T-helper 9 cell (primary cell): ENCODE measurements at regions not wholly inside any gene's neighbourhood (a gene's known extent, or its start where the extent isn't known, plus 50 kb on each side); places are given as distances from the start of the nearest gene placed in this dataset.

Source experiments
- DNase-seq: peaks from one replicate; pipeline ENCODE4 v3.0.0-alpha.2; 2020

DNA sequence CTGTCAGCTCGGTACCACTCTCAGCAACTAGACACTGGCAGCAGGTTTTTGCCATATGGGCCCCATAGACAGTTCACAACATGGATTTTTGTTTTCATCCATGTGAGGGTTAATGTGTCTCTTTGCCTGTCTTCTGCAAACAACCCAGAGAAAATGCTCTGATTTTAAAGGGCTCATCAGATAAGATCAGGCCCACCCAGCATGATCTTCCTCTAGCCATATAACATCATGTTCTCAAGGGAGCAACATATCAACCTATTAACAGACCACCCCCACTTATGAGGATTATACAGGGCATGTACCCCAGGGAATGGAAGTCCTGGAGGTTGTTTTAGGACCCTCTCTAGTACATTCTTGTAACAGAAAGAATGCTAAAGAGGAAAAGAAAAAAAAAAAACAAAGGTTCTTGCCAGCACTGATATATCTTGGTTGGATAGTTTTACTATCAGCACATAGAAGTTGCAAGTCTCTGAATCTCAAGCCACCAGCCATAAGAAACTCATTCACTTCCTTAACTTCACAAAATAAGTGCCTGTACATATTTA, 1015.1 kb downstream of the TLE4 start:
- no peak for DNase-seq

DNA sequence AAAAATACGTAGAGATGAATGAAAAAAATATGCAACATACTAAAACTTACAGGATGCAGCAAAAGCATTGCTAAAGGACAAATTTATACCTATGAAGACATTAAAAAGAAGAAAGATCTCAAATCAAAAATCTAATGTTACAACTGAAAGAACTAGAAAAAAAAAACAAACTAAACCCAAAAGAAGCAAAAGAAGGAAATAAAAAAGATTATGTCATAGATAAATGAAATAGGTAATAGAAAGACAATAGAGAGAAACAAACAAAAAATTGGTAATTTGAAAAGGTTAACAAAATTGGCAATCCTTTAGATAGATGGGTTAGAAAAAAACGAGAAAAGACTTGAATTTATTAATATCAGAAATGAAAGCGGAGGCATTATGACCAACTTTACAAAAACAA, 1000.2 kb downstream of the TLE4 start:
- no peak for DNase-seq

DNA sequence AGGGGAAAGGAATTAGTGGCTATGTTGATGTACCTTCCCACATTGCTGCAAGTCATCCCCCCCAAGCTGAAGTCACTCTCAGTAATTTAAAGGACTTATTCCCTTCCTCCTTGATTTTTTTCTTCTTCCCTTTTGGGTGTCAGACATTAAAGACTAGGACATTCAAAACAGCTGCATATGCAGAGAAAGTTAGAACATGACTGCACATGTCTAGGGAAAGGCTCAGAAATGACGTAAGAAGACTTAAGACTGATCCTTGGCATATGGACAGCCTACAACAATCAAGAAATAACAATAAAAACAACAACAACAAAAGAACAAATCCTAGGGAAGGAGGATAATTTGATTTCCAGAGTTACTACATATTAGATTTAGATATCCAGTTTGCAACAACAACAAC, 997.5 kb downstream of the TLE4 start:
- no peak for DNase-seq

DNA sequence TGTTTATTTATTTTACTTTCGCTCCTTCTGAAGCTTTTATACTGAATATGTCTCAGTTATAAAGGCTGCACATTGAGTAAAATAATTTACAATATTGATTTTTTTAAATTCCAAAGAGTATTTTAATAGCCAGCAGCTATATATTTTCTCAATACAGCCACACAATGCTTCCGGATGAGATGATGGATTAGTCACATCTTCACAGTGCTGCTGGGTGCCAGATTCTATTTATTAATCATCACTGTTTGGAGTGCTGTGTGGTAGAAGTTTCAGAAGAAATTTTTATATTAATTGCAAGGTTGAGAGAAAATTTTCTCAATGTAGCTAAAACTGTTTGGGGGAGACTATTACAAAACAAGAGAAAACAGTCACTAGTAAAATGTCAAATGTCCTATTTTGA, 989.8 kb downstream of the TLE4 start:
- DNase-seq, result no peak

DNA sequence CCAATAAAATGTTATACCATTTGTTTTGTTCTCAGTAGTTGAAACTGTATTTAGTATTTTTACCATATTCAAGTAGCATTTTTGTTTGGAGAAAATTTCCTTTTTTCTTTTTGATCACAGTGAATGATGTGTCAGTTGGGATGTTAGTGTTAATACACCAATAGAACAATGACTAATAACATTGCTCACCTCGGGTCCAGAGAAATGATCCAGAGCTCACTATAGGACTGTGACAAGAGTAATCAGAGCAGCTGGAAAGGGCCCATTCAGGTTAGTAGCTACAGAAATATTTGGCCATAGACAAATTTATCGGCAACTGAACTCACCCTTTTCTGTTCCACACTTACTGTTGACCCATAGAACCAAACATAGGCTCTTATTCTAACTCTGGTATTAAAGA, 989.2 kb downstream of the TLE4 start:
- DNase-seq, result no peak

DNA sequence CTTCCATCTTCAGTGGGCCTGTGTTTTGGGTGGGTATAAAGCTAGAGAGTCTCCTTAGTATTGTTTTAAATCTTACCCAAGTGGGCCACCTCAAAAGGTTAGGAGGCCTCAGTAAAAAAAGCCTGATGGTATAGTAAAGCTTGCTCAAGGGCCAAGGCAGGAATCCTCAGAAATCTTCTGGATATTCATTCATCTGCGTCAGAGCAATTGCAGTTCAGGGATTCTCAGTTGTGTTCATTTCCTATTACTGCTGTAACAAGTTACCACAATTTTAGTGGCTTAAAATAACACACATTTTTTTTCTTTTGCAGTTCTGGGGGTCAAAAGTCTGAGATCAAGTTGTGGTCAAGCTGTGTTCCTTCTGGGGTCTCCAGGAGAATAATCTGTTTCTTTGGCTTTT, 985.5 kb downstream of the TLE4 start:
- DNase-seq, result no peak

DNA sequence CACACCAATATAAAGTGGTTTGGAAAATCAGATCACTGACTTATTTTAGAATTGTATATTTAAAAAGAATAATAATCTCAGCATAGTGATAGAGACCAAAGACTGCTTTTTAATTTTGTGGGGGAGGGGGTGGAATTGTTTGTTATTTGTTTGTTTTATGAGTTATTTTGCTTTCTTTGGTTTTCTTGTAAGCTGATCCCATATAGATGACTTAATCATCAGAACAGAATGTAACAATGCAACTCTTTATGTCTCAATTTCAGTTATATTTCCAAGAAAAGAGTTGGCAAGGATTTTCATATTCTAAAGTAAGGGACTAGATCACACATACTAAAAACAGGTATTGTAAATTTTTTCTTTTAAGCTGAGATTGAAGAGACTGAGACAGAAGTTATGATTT, 984.9 kb downstream of the TLE4 start:
- no peak for DNase-seq

DNA sequence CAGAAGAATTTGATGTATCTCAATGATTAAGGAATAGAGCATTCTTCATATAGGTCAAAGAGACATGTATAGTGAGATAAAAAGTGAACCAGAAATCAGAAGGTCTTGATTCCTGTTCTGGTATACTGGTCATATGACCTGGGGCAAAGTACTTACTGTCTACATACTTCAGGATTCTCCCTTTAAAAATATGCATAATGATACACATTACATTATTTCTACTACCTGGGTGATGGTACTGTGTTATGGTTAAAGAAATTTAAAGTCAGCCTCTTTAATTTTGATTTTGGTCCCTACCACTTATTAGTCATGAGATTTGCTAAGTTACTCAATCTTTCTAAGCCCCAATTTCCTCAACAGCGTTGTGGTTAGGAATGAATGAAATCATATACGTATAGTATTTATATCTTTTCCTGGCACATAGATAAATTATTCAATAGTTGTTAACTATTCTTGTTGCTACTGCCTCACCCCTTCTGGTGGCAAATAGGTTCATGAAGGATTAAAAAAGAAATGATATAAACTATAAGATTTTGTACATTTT, 984.1 kb downstream of the TLE4 start:
- no peak for DNase-seq

DNA sequence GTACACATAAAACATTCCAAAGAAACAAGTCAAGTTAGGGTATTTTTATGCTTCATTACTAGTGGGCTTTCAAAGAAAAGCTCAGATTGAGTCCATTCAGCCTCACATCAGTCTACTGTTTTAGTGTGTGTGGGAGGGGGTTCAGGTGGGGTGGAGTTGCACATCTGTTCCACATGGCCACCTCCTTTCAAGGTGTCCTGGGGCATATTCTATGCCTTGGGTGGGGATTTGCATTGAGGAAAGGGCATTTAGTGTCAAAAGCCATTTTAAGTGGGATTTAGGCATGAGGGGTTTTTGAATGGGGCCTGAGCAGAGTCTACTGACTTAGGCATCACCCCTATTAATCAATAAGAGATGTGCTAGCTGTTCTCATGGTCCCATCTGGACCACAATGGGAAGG, 983.1 kb downstream of the TLE4 start:
- DNase-seq, result no peak

DNA sequence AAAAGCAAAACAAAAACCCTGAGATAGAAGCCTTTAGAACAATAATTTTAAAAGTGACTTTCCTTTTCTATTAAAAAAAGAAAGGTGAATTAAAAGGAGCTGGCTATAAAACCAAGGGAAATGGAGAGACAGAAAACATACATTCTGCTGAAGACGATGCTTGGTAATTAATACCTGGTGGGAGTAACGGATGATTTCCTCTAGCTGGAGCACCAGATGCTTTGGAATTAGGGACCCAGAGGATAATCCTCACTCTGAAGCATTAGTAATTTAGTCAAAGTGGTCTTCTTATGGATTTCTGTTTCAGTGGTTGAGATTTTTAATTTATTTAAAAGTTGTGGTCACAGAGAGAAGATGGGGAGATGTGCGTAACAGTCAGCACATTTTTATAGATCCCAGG, 982.5 kb downstream of the TLE4 start:
- no peak for DNase-seq

DNA sequence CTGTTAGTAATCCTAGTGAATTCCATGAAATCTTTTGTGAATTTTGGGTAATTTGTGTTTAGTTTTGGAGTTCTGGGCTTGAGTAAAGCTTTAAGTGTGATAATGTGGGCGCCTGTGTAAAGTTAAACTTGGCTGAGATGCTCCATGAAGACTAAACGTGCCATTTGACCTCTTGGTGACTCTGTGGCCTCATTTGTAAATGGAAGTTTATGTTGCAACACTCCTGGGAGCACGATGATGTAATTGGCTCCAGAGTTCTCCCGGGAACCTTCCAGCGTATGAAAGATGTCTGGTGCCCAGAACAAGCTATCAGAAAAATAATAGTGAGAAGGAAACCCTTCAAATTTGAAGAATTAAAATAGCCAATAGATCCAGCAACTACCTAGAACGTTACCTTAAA, 981.2 kb downstream of the TLE4 start:
- DNase-seq, result no peak

DNA sequence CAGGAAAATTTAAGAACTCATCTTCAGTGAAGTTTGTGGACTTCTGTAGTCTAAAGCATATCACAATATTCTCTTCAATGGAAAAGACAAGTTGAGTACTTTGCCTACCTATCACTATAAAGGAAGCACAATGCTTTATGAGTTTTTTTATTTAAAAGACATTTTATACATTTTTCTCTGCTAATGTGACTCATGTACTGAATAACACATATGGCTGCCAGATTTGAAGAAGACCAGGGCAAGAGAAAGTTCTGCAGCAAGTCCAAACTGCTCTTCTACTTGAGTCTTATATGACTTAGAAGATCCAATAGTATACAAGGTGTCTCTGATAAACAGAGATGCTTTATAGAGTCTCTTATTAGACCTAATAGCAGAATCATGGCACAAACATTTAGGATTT, 978.4 kb downstream of the TLE4 start:
- no peak for DNase-seq

DNA sequence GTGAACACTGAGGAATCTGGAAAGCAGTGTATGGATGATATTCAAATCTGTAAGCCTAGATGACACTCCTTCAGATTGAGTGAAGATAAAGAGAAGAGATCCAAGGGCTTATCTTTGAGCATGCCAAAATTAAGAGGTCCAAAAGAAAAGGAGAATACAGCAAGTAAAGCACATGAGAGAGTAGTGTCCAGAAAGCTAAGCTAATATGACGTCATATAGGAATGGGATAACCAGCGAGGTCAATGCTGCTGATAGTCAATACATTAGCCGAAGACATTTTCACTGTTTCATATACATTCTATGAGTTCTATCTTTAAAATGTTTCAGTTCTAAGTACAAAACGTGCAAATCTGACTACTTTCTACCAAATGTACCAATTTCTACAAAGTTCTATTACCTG, 975.8 kb downstream of the TLE4 start:
- no peak for DNase-seq

DNA sequence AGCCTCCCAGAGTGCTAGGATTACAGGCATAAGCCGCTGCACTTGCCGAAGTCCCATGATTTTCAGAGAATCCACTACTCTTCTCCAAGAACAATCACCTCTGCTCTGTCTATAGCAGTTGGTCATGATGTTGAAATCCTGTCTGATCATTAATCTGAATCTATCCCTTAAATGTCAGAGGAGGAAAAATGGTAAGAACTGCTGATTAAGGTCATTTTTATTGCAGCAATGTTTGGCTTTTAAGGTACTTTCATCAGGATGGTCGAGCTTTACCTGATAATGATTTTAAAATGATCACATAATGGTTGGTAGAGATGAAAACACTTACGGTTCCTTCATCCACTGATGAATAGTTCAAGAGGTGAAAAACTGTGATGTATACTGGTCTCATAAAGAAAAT, 968.6 kb downstream of the TLE4 start:
- DNase-seq, result no peak

DNA sequence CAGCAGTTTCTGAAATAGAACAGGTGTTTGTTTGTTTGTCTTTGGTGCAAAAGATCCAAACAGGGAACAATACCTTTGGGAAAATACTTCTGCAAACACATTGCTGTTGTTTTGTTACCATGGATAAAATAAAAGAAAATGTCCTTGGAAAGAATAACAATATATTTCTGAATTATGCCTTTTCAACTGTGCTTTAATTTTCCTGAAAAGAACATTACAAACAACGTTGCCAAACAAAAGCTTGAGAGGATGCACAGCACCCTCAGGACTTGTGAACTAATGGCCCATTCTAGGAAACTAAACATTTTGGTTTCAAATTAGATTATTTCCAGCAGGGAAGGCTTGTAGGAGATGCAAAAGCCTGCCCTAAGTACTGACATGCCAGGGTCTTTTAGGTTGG, 967.2 kb downstream of the TLE4 start:
- no peak for DNase-seq

DNA sequence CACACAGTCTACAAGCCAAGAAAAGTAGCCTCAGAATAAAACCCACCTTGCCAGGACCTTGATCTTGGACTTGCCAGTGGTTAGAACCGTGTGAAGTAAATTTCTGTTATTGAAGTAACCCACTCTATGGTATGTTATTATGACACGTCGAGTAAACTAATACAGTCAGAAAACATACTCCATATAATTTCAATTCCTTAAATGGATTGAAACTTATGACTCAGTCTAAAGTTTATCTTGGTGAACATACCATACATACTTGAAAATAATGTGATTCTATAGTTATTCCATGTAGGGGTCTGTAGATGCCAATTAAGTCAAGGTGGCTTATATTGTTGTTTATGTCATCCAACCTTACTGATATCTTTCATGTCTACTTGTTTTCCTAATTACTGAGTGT, 950.7 kb downstream of the TLE4 start:
- DNase-seq, result no peak

DNA sequence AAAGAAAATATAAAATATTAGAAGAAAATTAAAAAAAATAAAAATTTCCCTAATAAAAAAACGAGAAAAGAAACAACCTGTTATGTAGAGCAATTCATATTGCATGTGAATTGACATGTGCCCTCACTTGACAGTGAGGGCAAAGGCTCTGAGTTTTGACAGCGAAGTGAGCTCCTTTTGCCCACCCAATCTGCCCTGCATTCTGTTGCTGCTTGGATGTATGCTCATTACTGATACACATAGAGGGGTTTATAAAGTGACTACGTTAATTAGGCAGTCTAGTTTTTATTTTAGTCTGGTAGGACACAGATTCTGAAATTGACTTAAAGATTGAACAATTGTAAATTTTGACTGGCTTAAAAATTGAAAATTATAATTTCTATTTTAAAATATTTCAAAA, 949.4 kb downstream of the TLE4 start:
- no peak for DNase-seq

DNA sequence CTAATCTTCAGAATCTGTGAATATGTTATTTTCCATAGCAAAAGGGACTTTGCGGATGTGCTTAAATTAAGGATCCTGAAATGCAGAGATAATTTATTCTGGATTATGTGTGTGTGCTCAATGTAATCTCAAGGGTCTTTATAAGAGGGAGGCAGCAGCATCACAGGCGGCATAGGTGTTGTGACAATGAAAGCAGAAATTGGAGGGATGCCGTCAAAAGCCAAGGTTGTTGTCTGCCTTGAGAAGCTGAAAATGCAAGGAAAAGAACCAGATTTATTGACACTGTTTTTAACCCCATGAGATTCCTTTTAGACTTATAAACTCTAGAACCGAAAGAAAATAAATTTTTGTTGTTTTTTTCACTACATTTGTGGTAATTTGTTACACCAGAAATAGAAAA, 948.5 kb downstream of the TLE4 start:
- no peak for DNase-seq

DNA sequence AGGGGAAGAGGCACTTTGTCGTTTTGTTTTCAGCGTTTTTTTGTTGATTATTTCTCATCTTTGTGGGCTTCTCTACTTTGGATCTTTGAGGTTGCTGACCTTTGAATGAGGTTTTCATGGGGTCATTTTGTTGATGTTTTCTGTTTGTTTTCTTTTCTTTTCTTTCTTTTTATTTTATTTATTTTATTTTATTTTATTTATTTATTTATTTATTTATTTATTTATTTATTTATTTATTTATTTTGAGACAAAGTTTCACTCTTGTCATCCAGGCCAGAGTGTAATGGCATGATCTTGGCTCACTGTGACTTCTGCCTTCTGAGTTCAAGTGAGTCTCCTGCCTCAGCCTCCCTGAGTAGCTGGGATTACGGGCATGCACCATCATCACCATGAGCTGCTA, 946.7 kb downstream of the TLE4 start:
- no peak for DNase-seq

DNA sequence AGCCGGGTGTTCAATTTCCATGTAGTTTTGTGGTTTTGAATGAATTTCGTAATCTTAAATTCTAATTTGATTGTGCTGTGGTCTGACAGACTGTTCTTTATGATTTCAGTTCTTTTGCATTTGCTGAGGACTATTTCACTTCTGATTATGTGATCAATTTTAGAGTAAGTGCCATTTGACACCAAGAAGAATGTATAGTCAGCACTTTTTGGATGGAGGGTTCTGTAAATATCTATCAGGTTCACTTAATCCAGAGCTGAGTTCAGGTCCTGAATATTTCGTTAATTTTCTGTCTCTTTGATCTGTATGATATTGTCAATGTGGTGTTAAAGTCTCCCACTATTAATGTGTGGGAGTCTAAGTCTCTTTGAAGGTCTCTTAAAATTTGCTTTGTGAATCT, 944.9 kb downstream of the TLE4 start:
- DNase-seq, result no peak

DNA sequence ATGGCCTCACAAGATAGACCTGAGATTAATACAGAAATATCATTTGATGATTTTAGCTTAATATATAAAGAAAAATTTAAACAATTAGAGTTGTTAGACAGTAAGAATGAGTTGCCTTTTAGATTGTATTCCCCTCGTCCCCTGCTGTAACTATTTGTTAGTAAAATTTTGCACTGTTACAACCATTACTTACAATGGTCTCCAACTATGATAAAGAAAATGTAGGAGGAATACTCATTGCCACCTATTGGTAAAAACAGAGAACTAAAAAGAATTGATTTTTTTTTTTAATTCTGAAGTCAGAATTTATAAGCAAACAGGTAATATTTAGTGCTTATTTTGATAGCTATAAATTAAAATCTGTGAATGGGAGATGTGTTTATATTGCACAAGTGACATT, 937.6 kb downstream of the TLE4 start:
- DNase-seq, result no peak

DNA sequence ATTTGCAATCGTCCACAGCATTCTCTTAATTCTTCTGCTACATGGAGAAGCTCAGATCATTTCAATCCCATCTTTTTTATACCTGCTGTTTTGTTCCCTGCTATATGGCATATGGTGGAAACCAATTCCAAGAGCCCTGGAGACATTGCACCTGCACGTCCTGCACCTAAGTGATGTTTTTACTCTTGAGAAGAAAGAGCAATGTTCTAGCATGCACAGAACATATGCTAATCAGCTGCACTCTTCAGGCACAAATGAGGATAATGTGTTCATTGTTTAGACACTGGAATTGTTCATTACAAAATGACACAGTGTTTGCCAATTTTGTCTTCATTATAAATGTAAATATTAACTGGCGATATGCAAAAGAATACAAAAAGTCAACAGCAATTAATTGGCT, 935.8 kb downstream of the TLE4 start:
- no peak for DNase-seq

DNA sequence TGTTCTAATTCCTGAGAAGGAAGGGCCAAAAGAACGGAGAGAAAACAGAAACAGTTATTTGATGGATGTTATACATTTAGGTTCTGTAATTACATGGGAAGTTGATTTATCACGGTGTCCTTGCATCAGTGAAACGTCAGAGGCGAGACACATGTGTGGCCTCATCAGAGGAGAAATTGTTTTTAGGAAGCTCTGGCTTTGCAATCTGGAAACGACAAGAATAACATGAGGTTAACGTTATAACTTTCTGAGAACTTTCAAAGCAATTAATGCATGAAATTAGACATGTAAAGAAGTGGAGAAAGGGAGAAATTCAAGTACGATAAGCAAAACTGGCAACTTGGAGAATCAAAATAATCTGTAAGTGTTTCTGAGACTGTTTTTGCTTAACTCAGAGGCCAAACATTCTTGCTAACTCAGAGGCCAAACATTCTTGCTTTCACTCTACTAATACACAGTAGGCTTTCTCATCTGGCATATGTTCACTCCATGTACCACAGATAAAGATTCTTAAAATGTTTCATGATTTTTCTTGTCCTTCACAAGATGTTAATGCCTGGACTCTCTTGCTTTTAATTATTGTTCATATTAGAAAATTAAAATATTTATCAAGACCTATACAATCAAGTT, 933.0 kb downstream of the TLE4 start:
- DNase-seq, result no peak

DNA sequence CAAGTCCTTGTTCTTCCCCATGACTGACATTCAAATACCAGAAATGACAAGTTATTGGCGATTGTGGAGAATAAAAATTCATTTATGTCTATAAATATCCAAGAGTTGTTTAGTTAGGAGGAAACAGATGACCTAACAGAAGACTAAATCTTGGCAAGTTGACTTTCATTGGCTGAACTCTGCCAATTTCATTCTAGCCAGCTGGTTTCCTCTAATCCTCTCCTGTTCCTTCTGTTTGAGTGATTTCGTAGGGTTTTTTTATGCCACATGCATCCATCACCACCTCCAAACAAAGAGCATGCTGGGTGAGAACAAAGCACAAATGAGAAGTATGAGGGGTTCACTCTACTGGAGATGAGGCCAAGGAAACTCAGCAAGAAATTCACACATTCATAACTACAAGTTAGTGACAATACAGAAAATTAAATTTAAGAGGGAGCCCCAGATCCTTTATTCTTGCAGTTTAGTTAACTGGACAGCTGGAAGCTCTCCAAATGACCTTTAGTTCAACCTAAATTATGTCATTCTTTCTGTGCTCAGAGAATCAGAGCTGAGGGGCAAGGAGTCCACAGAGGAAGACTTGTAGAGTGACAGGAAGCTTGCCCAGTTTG, 932.0 kb downstream of the TLE4 start:
- DNase-seq, result no peak

DNA sequence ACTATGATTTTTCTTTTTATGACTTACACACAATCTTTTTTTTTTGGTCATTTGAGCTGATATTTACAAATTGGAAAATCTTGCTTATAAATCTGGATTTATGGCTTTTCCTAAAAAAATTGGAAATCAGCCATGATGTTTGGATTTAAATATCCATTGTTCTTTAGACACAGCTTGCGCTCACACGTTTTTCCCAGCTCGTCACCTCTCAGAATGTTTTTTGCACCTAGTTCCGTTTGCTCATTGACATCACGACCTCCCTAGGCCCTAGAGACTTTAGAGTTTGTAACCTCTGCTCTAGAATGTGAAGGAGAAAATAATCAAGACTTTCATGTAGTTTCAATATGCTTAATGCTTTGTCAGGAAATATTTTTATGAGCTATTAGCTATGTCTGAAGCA, 930.5 kb downstream of the TLE4 start:
- DNase-seq, result no peak
